ENCODE measurements at regions not wholly inside any gene's neighbourhood (a gene's known extent, or its start where the extent isn't known, plus 50 kb on each side); places are given as distances from the start of the nearest gene placed in this dataset.
"Not testable (repeated sequence)": the region's sequence is repeated elsewhere in the genome, so short reads cannot be mapped to it uniquely, and the experiment has no call there.

GRCh38 chr12:71385155-71385554 lies 54.4 kb upstream of the LGR5 start:
- DNase-seq (ENCODE audit: low spot score) = no peak

DNA sequence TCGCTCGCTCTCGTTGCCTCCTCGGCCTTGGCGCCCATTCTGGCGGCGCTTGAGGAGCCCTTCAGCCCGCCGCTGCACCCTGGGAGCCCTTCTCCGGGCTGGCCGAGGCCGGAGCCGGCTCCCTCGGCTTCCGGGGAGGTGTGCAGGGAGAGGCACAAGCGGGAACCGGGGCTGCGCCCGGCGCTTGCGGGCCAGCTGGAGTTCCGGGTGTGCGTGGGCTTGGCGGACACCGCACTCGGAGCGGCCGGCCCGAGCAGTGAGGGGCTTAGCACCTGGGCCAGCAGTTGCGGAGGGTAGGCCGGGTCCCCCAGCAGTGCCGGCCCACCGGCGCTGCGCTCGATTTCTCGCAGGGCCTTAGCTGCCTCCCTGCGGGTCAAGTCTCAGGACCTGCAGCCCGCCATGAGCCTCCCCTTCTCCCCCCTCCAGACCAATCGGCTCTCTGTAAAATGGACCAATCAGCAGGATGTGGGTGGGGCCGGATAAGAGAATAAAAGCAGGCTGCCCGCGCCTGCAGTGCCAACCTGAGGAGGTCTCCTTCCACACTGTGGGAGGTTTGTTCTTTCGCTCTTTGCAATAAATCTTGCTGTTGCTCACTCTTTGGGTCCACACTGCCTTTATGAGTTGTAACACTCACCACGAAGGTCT lies 62.8 kb upstream of the LGR5 start:
- DNase-seq (ENCODE audit: low spot score) = not testable (repeated sequence)

- no peak for DNase-seq (ENCODE audit: low spot score)
Observed at GRCh38 chr12:71371122-71371521, 68.5 kb upstream of the LGR5 start.

- no peak for DNase-seq (ENCODE audit: low spot score)
Observed at GRCh38 chr12:71360013-71360412, 79.6 kb upstream of the LGR5 start.

GRCh38 chr12:71356569-71356968 lies 83.0 kb upstream of the LGR5 start:
- no peak for DNase-seq (ENCODE audit: low spot score)

DNA sequence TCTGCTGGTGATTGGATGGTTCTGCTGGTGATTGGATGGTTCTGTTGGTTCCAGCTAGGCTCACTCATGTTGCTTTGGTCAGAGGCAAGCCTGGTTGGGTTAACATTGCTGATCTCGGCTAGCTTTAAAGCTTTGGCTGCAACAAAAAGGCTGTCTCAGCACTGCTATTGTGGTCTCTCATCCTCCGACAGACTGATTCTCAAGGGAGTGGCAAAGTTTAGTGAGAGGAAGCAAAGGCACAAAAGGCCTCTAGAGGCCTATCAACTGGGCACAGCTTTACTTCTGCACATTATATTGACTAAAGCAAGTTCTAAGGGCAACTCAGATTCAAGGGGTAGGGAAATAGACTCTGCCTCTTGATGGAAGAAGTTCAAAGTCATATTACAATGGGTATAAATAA lies 84.7 kb upstream of the LGR5 start:
- DNase-seq (ENCODE audit: low spot score) = no peak

DNA sequence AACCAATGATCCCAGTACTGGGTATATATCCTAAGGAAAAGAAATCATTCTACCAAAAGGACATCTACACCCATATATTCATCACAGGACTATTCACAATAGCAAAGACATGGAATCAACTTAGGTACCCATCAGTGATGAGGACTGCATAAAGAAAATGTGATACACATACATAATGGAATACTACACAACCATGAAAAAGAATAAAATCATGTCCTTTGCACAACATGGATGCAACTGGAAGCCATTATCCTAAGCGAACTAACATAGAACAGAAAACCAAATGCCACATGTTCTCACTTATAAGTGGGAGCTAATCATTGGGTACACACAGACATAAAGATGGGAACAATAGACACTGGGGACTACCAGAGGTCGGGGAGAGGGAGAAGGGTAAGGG lies 86.0 kb upstream of the LGR5 start:
- no peak for DNase-seq (ENCODE audit: low spot score)

DNA sequence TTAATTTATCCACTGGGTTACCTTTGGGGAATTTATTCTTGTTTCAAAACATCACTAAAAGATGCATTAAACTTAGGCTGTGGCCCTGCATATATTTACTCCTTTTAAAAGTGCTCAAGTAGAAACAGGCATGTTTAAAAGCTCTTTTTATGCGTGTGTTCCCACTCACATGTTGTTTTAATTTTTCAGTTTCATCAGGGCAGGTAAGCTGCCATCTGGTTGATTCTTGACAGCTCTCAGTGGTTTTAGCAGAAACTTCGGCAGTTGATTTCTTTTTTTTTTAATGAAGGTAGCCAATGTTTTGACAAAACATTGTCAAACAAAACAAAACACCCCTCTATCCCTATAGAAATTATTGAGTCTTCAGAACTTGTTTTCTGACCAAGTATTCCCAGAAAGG lies 89.6 kb upstream of the LGR5 start:
- DNase-seq (ENCODE audit: low spot score) = no peak

- DNase-seq (ENCODE audit: low spot score) = no peak
Observed at GRCh38 chr12:71338933-71339332, 100.7 kb upstream of the LGR5 start.

DNA sequence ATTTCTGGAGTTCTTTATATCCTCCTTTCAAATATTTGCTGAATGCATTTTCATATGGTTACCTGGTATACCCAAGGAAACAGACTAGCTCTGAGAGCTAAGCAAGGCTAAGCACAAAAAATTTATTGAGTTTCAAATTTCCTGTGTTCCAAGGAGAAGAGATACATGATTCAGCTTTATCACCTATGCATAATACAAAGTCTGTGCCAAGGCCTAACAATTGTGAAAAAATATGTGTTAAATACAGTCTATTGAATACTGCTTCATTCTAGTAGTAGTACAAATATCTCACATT lies 103.7 kb upstream of the LGR5 start:
- no peak for DNase-seq (ENCODE audit: low spot score)

- no peak for DNase-seq (ENCODE audit: low spot score)
Observed at GRCh38 chr12:71335151-71335962, 104.2 kb upstream of the LGR5 start.

- no peak for DNase-seq (ENCODE audit: low spot score)
Observed at GRCh38 chr12:71333418-71333817, 106.2 kb upstream of the LGR5 start.

DNA sequence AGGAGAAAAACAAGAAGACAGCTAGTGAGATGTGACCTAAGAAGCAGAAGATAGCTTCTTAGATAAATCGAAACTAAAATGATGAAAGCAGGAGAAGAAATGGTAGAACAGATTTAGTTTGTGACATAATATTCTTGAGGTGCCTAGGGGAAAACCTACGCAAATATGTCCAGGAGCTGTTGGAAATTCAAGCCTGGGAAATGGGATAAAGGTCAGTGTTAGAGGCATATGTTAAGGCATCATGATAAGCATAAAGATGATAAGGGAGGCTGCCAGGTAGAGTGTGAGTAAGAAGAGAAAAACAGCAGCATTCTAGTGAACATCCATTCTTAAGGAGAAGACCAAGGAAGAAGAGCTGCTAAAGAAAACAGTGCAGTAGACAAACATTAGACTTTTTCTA lies 109.6 kb upstream of the LGR5 start:
- no peak for DNase-seq (ENCODE audit: low spot score)

DNA sequence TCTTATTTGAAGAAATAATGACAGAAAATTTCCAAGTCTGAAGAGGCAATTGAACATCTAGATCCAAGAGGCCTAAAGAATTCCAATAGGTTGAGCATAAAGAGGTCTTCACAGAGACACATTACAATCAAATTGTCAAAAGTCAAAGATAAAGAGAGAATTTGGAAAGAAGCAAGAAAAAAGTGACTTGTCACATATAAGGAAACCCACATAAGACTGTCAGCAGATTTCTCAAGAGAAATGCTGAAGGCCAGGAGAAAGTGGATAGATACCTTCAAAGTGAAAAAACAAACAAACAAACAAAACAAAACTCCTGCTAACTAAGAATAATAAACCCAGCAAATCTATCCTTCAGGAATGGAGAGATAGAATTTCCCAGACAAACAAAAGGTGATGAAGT lies 118.1 kb upstream of the LGR5 start:
- no peak for DNase-seq (ENCODE audit: low spot score)

DNA sequence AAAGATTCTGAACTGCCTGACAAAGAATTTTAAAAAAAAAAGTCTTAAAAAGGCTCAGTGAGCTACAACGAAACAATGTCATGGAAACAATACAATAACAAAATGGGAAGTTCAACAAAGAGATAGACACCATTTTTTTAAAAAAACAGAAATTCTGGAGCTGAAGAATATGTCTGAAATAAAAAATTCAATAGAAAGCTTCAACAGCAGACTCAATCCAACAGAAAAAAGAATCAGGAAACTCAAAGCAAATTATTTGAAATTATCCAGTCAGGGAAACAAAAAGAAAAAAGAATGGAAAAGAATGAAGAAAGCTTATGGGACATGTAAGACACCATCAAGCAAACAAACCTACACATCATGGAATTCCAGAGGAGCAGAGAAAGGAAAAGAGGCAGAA lies 118.5 kb upstream of the LGR5 start:
- DNase-seq (ENCODE audit: low spot score) = no peak

GRCh38 chr12:71315328-71315985 lies 124.1 kb upstream of the LGR5 start:
- peak; percentile 42 for DNase-seq (ENCODE audit: low spot score)

DNA sequence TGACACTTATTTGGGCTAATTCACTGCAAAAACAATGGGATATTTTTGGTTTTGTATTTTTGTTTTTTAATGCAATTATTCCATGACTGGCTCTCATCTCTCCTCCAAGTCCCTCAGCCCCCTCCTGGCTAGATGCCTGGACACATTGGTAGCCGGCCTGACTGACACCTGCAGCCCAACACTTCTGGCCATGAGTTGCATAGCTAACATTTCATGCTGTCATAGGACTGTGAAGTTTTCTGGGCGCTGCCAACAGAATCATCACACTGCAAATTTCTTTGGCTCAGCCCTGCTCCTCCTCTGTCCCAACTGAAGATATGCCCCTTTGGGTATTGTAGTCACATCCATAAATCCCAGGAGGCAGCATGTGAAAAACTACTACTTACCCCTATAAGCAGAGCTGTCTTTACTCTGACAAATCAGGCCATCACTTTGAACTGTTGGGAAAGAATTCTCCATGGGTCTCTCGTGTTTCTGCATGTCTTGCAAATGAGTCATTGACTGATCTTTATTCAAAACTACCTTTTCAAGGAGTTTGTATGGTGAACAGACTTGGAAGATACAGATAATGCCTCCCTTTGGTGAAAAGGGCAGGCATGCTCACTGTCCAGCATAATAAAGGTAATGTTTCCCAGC lies 126.7 kb upstream of the LGR5 start:
- no peak for DNase-seq (ENCODE audit: low spot score)

GRCh38 chr12:71311611-71312010 lies 128.0 kb upstream of the LGR5 start:
- not testable (repeated sequence) for DNase-seq (ENCODE audit: low spot score)

- no peak for DNase-seq (ENCODE audit: low spot score)
Observed at GRCh38 chr12:71306808-71307207, 132.8 kb upstream of the LGR5 start.

DNA sequence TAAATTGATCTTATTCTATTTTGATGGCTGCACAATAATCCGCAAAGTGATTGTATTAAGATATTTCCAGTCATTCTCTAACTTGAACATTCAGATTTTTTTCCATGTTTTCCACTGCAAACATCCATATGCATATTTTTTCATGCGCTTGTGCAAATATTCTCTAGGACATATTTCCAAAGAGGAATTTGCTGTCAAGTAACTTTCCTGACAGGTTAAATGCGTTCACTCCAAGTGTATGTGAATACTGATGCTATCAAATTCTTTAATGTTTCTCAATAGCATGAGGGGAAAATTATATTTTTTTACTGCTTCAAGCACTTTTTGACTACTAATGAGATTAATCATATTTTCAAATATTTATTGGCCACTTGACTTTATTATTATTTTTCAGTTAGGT lies 135.3 kb upstream of the LGR5 start:
- no peak for DNase-seq (ENCODE audit: low spot score)

DNA sequence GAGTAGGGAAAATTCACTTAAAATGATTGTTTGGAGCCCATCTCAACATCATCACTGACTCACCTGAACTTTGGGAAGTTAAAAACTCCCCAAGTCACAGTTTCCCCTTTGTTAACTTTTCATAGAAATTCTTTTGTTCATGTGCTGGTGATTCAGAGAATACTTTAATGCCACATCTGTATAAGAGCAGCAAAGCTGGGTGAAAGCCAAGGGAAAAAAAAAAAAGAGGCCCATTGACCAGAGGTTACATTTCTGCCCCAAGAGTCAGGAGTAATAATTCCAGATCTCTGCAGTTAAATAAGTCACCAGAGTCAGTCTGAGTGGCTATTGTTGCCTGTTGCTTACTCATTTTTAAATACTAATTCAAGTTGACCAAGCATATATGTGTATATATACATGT lies 136.4 kb upstream of the LGR5 start:
- no peak for DNase-seq (ENCODE audit: low spot score)

- DNase-seq (ENCODE audit: low spot score) = no peak
Observed at GRCh38 chr12:71300772-71301675, 138.6 kb upstream of the LGR5 start.
